GM21723 (cell line): ENCODE measurements at regions not wholly inside any gene's neighbourhood (a gene's known extent, or its start where the extent isn't known, plus 50 kb on each side); places are given as distances from the start of the nearest gene placed in this dataset.

Experiments used
- ATAC-seq: cut with Tn5 transposase; IDR thresholded peaks from one replicate; pipeline ENCODE4 v1.9.1; 2021; ENCODE audit warnings: mild to moderate bottlenecking, moderate library complexity; ENCODE audit not compliant: unreplicated experiment

DNA sequence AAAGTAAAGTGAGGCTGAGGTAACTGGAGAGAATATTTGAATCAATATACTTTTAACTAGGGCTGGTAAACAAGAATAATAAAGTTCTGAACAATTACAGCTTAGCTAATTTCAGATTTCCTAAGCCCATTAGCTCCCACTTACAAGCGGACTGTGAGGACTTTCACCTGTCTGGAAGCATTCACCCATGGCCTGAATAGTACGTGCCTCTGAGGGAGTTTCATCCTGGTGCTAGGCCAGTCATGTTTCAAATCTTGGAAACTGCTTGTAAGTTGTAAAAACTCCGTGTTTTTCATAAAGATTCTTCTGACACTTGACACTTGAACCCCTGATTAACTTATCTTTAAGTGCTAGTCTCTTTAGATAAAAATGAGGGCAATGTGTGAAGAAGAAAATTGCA is 975.2 kb upstream of the GHITM start:
- no peak for ATAC-seq

DNA sequence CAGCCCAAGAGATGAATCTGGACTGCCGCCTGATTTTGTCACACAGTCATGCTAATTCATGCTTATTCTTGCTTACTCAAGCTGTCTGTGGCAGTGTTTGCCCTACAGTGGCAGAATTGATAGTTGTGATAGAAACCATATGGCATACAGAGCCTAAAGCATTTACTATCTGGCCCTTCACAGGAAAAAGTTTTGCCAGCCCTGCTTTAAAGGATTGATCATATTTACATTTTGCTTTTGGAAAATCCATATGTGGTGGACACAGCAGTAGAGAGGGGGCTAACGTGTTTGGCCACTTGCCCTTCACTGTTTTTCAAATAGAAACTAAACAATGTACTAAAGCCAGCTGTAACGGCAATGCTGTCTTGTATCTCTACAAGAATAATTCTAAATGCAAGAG is 974.0 kb upstream of the GHITM start:
- no peak for ATAC-seq

DNA sequence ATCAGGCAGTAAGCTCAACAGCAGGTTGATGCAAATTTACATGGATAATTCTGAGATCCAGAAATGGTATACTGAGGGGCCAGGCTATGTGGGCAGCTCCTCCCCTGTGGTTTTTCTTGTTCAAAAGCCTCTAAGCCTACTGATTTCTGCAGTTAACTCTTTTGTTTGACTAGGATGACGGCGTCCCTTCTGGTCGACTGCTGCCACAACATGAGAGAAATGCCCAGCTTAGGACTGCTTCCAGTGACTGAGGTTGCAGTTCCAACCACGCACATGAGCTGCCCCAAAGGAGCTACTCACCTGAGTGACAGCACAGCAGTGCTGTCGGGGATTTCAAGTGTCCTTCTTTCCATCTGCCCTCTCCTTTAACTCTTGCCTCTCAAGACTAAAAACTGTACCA is 973.0 kb upstream of the GHITM start:
- no peak for ATAC-seq

DNA sequence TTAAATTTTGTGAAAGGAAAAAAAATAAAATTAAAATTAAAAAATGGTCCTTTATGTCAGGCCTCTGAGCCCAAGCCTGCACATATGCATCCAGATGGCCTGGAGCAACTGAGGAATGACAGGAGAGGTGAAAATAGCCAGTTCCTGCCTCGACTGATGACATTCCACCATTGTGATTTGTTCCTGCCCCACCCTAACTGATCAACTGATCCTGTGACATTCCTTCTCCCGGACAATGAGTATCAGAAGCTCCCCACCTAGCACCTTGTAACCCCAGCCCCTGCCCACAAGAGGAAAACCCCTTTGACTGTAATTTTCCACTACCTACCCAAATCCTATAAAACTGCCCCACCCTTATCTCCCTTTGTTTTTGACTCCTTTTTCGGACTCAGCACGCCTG is 972.2 kb upstream of the GHITM start:
- no peak for ATAC-seq

DNA sequence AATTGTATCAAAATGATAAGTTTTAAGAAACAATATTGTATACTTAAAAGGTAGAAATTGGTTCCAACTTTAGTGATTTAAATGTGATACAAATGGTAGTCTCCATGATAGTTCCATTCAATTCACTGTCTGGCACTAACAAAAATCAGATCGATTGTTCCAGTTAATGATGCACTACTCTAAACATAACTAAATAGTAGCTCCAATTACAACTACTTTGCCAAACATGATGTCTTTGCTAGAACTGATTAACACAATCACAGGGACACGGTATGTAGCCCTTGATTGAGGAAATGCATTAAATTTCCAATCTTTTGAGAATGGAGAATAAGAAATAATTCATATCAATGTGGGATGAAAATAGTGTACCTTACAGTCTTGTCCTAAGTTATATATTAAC is 962.4 kb upstream of the GHITM start:
- no peak for ATAC-seq

DNA sequence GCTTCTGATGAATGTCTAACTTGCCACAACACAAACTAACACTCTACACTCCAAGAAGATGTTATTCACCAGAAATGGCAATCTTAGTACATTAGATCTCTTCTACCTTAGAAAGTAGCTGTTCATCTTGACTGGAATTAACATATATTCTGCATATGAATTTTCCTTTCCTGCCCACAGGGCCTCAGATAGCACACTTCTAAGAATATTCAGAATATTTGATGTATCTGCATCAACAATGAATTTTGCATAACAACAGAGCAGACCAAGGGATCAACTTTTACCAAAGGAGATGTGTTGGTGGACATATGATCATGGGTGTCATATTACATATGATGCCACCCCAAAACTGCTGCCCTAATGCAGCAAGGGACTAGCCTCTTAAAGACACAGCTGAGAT is 960.8 kb upstream of the GHITM start:
- ATAC-seq: no peak

DNA sequence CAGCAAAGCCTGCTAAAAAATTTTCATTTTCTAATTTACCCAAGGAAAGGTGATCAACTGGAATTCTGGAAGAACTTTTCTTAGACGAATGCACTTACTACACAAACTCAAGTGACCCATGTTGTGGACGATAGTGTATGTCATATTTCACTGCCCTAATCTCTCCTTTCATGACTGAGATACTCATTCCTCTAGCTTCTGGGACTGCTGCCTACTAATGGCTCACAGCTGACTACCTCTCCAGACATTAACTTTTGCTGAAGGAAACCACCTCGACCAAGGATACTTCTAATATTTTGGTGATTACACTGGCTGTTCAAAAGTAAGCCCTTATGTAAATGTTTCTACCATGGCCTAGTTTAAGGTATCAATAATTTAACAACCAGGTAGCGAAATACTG is 959.9 kb upstream of the GHITM start:
- no peak for ATAC-seq

DNA sequence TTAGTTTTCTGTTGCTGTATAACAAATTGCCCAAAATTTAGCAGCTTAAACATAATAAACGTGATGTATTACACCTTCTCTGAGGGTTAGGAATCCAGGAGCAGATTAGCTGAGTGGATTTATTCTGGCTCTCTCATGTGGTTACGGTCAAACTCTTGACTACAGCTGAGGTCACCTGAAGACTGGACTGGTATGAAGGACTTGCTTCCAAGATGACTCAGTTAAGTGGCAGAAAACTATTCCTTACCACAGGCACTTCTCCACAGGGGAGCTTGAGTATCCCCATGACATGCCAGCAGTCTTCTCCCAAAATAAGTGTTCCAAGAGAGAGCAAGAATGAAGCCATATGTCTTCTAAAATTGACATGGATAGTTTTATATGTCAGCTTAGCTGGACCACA is 957.2 kb upstream of the GHITM start:
- no peak for ATAC-seq

DNA sequence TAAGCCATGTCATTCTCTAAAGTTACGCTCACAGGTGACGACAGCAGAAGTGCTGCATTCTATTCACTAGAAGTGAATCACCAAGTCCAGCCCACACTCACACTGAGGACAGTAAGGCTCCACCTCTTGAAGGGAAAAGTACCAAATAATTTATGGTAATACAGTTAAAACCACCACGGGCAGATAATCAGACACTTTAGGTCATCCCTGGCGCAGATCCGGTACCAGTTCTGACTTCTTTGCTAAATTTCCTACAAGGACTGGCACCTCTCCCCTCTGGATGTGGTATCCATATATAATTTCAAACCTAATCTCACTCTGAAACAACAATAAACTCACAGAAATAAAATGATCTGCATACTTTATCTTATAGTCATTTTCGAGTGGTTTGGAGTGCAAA is 954.7 kb upstream of the GHITM start:
- ATAC-seq: no peak

DNA sequence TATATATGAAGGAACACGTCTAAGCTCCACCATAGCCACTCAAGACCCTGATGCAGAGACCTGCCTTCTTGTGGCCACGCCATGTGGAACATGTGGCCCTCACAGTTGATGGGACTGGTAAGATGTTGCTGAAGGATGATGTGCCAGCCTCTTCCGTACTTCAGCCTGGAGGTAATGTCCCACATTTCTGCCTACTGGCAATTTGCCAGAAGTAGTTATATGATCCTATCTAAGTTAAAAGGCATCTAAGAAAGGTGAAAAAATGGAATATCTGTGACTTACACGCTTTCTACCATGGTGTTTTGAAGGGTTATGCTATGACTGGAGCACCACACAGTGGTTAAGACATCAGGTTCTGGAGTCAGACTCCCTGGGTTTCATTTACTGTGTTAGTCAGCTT is 948.7 kb upstream of the GHITM start:
- ATAC-seq: no peak

DNA sequence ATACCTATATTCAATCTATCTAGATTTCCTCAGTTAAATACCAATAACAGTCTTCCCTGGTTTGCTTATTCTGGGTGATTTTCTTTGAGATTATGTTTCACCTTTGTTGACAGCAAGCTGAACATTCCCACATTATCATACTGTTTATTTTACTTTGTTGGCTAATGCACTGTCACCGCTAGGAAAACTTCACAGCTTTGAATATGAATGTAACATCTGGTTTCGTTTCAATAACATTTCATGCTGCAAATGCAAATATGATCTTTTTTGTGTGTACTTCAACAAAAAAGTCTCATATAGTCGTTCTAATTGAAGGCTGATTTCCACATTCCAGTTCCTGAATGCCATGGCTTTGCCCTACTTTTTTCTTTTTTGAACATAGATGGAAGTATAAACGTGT is 946.3 kb upstream of the GHITM start:
- no peak for ATAC-seq

DNA sequence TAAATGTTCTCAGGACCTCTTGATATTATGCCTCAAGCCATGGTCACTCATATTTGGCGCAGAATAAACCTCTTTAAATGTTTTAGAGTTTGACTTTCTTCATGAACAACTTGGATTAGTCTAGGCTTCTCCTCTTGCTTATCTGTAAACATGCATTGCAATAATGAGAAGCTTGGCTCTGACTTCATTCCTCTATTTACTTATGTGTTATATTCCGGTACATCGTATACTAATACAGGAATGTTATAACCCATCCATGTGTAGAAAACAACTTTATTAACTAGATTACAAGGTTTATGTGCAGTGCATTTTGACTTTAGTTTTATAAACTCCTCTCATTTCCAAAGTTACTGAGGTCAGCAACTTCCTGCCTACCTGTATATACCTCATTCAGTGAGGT is 944.3 kb upstream of the GHITM start:
- ATAC-seq: no peak

DNA sequence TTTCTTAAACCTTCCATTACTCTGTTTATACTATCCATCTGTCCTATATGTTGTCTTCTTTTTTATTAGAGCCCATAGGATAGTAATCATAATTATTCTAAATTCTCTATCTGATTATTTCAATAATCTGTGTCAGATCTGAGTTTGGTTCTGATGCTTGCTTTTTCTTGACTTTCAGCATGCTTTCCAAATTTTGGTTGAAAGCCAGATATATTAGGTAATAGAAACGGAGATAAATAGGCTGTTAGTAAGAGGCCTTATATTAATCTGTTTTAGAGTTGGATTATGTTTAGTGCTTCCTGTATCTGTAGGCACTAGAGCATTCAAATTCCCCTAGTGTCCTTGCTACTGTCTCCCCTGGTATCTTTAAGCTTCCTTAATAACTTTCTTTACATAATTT is 939.9 kb upstream of the GHITM start:
- ATAC-seq: no peak

DNA sequence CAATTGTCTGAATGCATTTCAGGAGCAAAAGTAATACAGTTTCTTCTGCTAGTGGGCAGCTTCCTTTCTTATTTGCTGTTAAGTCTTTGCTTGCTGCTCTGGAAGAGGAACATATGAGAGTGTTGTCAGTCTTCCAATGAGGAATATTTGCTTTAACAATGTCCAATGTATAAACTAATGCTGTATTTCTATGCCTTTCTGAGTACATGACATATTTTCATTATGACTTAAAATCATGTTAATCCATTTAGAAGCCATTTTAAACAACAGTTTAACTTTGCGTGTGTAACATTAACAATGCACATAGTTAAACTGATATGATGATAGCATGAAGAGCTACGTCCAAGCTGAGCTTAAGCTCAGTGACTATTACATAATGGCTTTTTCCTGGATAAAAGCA is 933.4 kb upstream of the GHITM start:
- ATAC-seq: no peak

DNA sequence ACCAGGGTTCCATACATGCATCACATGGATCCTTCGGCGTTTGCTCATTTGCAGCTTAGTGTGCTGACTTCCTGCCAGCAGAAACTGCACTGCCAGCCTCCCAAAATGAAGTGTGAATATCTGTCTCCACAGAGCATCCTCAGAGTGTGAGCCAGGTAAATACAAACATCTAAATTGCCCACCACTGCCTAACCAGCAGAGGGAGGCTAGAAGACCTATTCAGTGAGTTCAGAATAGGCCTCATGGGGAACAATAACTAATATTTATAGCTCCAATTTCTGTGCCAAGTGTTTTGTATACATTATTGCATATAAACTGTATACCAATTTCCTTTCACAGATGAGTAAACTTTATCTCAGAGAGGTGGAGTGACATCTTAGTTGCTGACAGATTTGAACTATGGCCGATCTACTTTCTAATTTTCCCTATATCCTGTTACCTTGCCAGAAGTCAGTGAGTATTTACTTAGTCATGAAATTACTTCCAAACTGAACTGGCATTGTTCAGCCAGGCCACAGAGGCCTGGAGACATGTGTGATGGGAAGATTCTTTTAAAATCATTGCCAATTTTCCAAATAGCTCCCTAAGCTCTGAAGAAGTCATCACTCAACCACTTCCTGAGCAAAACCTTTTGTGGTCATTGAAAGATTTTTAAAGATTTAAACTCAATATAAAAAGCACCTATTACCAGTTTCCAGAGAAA is 926.5 kb upstream of the GHITM start:
- no peak for ATAC-seq

DNA sequence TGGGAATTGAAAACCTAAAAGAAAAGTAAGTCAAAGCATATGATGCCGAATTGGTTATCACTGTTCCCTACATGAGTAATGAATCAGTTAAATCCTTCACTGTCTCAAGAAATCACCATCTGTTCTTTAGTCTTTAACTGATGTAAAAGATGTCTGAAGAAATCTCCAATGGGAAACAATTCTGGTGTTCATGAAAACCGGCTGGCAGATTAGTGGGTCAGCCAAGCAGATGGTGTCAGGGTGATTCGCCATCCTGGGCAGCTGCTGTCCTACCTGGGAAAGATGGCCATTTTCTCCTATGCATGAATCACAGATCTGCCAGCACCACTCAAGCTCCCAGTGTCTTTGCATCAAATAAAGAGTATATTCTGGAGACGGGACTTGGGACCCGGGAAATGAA is 925.2 kb upstream of the GHITM start:
- ATAC-seq: no peak

DNA sequence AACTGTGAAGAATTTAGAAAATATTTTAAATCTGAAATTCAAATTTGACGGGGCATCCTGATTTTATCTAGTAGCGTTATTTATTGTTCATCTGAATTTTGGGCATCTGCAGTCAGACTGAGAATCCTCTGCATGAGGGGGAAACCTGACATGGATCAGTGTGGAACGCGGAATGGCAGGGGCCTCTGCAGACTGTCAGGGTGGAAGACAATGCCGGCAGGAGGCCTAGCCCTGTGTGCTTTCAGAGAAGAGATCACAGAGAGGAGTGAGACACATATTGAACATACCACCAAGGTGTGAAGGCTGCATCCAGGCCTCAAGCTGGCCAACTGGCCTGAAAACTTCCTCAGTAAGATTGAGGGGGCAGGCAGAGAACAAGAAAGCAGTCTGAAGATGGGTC is 921.1 kb upstream of the GHITM start:
- ATAC-seq: no peak

DNA sequence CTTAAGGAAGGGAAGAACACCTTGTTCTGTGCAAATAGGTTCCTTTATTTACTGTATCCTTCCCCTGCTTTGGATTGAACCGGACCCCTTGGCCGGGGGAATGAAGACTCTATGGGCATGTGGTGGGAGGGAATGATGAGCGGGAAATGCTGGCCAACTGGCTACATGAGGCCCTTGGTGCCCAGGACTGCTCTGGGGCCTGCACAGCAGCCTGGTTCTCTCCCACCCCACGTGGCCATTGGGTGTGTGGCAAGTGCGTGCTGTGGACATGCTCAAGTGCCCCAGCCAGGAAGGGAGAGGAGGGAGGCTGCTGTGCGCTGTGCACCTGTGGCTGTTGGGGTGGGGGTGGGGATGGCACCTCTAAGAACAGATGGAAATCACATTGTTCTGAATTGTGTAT is 917.0 kb upstream of the GHITM start:
- ATAC-seq: no peak

DNA sequence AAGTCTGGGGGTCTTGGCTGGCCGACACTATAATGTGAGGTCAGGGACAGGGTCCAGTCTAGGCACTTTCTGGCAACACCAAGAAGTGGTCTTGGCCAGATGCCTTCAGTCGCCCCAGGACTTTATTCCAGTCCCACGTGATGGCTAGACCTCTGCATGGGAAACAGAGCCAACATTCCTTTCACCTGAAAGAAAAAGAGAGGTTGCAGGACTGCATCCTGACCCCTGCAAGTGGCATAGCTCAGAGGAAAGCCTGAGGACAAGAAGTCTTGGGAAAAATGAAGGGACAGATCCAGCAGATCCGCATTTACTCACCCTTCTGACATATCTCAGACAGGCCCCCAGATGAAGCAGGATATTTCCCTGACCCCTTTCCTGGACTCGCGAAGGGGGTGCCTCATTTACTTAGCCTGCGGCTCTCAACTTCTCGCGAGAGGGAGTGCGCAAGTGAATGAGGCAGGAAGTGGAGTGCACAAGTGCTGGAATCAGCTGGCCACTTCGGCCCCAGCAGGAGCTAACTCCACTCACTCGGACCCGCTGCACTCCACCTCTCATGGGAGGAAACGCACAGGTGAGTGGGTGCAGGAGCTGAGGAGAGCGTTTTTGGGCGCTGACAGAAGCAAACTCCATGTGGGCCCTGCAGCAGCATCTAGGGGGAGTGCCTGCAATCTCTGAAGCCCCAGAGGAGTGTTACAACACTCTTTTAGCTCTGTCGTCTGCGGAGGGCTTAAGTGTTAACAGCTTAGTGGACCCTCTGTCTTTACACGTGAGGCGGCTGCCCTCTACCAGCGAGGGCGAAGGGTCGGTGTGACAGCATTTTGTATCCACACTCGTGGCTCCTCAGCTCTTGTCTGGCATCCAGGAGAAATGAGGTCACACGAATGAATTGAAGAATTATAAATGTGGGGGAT is 916.2 kb upstream of the GHITM start:
- no peak for ATAC-seq

DNA sequence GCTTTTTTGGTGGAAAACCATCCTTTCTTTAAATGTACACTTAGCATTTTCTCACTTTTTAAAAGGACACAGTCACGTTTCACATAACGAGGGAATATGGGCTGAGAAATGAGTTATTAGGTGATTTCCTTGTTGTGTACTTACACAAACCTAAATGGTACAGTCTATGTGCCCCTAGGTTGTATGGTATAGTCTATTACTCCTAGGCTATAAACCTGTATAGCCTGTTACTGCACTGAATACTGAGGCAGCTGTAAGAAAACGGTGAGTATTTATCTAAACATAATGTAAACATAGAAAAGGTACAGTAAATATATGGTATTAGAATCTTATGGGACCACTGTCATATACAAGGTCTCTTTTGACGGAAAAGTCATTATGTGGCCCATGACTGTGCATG is 913.5 kb upstream of the GHITM start:
- no peak for ATAC-seq

DNA sequence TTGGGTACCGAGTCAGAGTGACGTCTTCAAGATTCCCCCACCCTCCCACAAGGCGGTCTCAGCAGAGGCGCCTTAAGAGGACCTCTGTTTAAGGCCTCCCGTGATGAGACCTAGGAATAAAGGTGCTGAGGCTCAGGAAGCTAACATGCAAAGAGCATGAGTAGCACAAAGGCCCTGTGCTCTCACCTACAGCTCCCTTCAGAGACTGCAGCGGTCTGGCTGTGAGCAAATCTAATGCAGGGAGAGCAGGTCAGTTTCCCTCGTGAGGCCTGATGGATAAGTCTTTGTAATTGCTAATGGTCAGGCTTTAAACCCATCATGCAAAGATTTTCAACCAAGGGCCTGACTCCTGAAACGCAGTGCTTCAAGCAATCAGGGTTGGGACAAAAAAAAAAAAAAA is 909.3 kb upstream of the GHITM start:
- ATAC-seq: no peak

DNA sequence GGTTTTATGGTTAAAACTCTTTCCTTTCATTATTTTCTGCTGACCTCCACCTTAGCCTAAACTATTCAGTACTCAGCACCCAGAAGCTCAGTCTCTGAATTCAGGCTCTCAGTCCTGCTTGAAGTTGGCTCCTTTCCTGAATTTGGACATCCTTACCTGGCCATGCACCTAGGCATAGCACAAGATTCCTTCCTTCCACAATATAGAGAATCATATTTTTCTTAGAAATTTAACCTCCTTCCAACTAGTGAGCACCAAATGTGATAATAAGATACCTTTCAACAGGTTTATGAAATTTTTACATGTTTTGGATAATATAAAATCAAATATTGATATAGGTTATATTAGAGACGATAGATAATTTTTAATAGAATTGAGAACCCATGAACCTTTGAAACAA is 905.6 kb upstream of the GHITM start:
- ATAC-seq: no peak
